SH-SY5Y (cell line): ENCODE measurements at regions not wholly inside any gene's neighbourhood (a gene's known extent, or its start where the extent isn't known, plus 50 kb on each side); places are given as distances from the start of the nearest gene placed in this dataset.

ENCODE experiments used
- GATA2 ChIP-seq: IDR thresholded peaks from 2 replicates; pipeline ENCODE4 v1.6.1; 2011; ENCODE audit warnings: mild to moderate bottlenecking, low read depth, low read length
- GATA3 ChIP-seq: IDR thresholded peaks from 2 replicates; pipeline ENCODE4 v1.6.1; 2011; ENCODE audit warnings: low read depth, mild to moderate bottlenecking, low read length, moderate library complexity

DNA sequence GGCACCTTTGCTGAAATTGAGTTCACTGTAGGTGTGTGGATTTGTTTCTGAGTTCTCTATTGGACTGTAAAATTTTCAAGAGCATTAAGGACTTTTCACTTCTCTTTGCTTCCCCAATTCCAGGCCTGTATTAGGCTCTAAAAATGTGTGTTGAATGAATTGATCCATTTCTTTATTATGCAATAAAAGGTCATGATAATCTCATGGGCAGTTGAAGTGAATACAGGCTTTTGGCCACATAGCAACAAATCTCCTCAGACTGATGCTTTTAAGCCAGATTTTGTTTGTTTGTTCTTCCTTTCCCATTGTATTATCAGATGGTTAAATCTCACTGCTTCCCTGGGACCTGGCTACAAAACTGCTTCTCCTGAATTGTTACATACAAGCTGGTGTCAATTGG is 258.0 kb upstream of the FAR2 start:
- TF ChIP-seq GATA3 = no peak
- TF ChIP-seq GATA2 = no peak
